ENCODE measurements at regions not wholly inside any gene's neighbourhood (a gene's known extent, or its start where the extent isn't known, plus 50 kb on each side); places are given as distances from the start of the nearest gene placed in this dataset.

DNA sequence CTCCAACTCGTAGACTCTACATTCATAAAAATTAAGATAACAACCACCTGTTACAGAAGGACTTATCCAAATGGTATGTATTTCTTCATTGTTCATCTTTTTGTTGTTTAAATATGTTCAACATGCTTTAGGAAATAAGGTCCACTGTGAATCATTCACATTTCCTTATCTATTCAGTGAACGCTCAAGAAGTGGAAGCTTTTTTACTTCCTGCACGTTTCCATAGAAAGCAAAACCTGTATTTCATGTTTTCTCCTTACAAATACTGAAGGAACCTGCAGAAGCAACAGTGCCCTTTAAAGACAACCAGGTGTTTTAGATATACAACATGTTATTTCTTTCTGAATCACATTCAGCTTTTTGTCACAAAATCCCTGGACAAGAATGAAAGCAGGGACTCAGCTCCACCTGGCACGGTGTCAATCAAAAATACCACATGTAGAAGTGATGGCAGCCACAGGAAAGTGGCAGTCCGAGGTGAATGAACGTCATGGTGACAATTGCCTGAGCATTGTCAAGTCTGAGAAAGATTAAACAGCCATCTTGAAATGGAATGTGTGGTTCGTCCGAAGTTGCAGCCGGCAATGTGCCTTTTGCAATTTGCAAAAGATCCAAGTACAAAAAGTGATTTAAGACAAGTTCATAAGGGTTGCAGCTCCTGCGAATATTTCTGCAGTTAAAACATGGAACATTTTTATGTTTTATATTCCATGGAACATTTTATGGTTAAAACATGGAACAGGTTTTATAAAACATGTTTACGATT, 66.7 kb upstream of the RIPOR2 start:
- peaks cover 0 to 12% (median 2%) of the 10 kb centered on the region in 5 donors for H3K4me1 ChIP-seq (ENCODE audit: control insufficient read depth in 5 of 5, insufficient read depth in 5 of 5, low read length in 5 of 5)

DNA sequence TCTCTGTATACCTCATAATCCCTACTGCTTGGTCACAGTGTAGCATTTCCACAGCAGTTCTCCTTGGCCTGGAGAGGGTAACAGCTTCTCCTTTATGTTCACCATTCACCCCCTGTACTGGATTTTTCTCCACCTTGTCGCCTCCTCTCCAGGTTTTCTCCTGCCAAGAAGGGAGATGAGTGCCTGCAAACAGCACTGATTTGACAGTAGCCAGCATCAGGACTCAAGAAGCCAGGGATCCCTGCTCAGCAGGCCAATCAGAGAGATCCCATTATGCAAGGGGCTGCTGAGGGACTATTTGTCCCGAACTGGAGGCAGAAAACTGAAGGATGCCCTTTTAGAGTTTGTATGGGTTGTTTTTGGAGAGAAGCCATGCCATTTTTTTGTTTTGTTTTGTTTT, 68.6 kb upstream of the RIPOR2 start:
- peak overlapping the region in 1 of 2 donors; percentile 73 for H3K27ac ChIP-seq (ENCODE audit: low read depth in 1 of 2, low read length in 1 of 2)
- no peak overlapping the region for H3K4me3 ChIP-seq
- 76 to 83% methylated on average over 2 of the region's 2 CpGs for WGBS, 2 donors

More for the DNA sequence above, 66.7 kb upstream of the RIPOR2 start:
- Histone ChIP-seq H3K36me3 (ENCODE audit: control insufficient read depth in 4 of 4, insufficient read depth in 4 of 4, low read length in 4 of 4) (no peaks in the 10 kb centered on the region), H3K27ac (ENCODE audit: low read depth in 1 of 2, low read length in 1 of 2) (peak overlapping the region in 1 of 2 donors; percentile 63), H3K9ac (ENCODE audit: insufficient read depth in 1 of 2, low read length in 2 of 2) (no peak overlapping the region), H3K27me3 (ENCODE audit: control insufficient read depth in 3 of 3, insufficient read depth in 3 of 3, low read length in 2 of 3) (no peaks in the 10 kb centered on the region), H3K4me3 (no peak overlapping the region), H3K9me3 (ENCODE audit: control insufficient read depth in 4 of 4, insufficient read depth in 3 of 4, low read length in 3 of 4) (no peaks in the 10 kb centered on the region)
- ATAC-seq (ENCODE audit: insufficient read depth, low FRiP score) (no peak), DNase-seq (peak in 1 of 3 donors; percentile 62)
- TF ChIP-seq, protein P1, sequence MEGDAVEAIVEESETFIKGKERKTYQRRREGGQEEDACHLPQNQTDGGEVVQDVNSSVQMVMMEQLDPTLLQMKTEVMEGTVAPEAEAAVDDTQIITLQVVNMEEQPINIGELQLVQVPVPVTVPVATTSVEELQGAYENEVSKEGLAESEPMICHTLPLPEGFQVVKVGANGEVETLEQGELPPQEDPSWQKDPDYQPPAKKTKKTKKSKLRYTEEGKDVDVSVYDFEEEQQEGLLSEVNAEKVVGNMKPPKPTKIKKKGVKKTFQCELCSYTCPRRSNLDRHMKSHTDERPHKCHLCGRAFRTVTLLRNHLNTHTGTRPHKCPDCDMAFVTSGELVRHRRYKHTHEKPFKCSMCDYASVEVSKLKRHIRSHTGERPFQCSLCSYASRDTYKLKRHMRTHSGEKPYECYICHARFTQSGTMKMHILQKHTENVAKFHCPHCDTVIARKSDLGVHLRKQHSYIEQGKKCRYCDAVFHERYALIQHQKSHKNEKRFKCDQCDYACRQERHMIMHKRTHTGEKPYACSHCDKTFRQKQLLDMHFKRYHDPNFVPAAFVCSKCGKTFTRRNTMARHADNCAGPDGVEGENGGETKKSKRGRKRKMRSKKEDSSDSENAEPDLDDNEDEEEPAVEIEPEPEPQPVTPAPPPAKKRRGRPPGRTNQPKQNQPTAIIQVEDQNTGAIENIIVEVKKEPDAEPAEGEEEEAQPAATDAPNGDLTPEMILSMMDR (IDR thresholded peaks at IDR 0.05; ENCODE audit: control extremely low read depth, extremely low read depth), result no peak
- WGBS, 2 donors, result 54 to 58% methylated on average over 11 of the region's 11 CpGs

DNA sequence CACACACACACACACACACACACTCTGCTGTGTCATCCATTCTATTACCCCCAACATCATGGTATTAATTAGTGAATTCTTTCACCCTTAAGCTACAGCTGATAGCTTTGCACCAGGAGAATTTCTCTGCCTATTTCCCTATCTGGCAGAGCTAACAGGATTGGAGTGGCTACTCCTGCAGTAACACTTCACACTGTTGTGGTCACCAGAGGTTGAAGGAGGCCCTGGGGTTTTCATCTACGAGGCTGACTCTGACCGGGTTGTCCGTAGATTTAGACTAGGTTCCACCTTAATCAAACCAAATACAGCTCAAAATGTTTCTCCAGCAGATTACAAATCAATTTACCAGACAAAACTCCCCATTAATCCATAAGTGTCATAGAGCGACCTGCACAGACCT, 69.2 kb upstream of the RIPOR2 start:
- Histone ChIP-seq H3K9ac (ENCODE audit: insufficient read depth in 1 of 2, low read length in 2 of 2) (no peak overlapping the region), H3K4me3 (no peak overlapping the region), H3K9me3 (ENCODE audit: control insufficient read depth in 4 of 4, insufficient read depth in 3 of 4, low read length in 3 of 4) (peaks cover 0 to 2% (median 0%) of the 10 kb centered on the region in 4 donors), H3K4me1 (ENCODE audit: control insufficient read depth in 5 of 5, insufficient read depth in 5 of 5, low read length in 5 of 5) (peaks cover 0 to 12% (median 2%) of the 10 kb centered on the region in 5 donors), H3K27me3 (ENCODE audit: control insufficient read depth in 3 of 3, insufficient read depth in 3 of 3, low read length in 2 of 3) (no peaks in the 10 kb centered on the region), H3K36me3 (ENCODE audit: control insufficient read depth in 4 of 4, insufficient read depth in 4 of 4, low read length in 4 of 4) (no peaks in the 10 kb centered on the region), H3K27ac (ENCODE audit: low read depth in 1 of 2, low read length in 1 of 2) (no peak overlapping the region)
- TF ChIP-seq, protein P1 (IDR thresholded peaks at IDR 0.05; ENCODE audit: control extremely low read depth, extremely low read depth), result no peak
- DNase-seq (no peak), ATAC-seq (ENCODE audit: insufficient read depth, low FRiP score) (no peak)
- WGBS, 2 donors, result 71 to 75% methylated on average over 4 of the region's 4 CpGs

More for the DNA sequence above, 68.6 kb upstream of the RIPOR2 start:
- Histone ChIP-seq H3K36me3 (ENCODE audit: control insufficient read depth in 4 of 4, insufficient read depth in 4 of 4, low read length in 4 of 4) (no peaks in the 10 kb centered on the region), H3K9me3 (ENCODE audit: control insufficient read depth in 4 of 4, insufficient read depth in 3 of 4, low read length in 3 of 4) (peaks cover 0 to 2% (median 0%) of the 10 kb centered on the region in 4 donors), H3K27me3 (ENCODE audit: control insufficient read depth in 3 of 3, insufficient read depth in 3 of 3, low read length in 2 of 3) (no peaks in the 10 kb centered on the region), H3K4me1 (ENCODE audit: control insufficient read depth in 5 of 5, insufficient read depth in 5 of 5, low read length in 5 of 5) (peaks cover 0 to 12% (median 2%) of the 10 kb centered on the region in 5 donors), H3K9ac (ENCODE audit: insufficient read depth in 1 of 2, low read length in 2 of 2) (no peak overlapping the region)
- DNase-seq (no peak), ATAC-seq (ENCODE audit: insufficient read depth, low FRiP score) (no peak)
- TF ChIP-seq, protein P1 (IDR thresholded peaks at IDR 0.05; ENCODE audit: control extremely low read depth, extremely low read depth), result no peak

Data from lung (tissue), 11 donors.